ENCODE measurements at regions not wholly inside any gene's neighbourhood (a gene's known extent, or its start where the extent isn't known, plus 50 kb on each side); places are given as distances from the start of the nearest gene placed in this dataset.
"Not testable (repeated sequence)": the region's sequence is repeated elsewhere in the genome, so short reads cannot be mapped to it uniquely, and the experiment has no call there.

GRCh38 chr2:117378653-117379052 lies 435.8 kb upstream of the DDX18 start:
- no peak overlapping the region for H3K27ac Mint-ChIP-seq

GRCh38 chr2:117379928-117380327 lies 434.6 kb upstream of the DDX18 start:
- intact Hi-C loops (cut with micrococcal nuclease): no loop called here
- no peak for DNase-seq
- no peak overlapping the region for H3K4me3 Mint-ChIP-seq
- no peaks in the 10 kb centered on the region for H3K4me1 Mint-ChIP-seq
- no peaks in the 10 kb centered on the region for H3K27me3 Mint-ChIP-seq
- peaks cover 4% of the 10 kb centered on the region for H3K9me3 Mint-ChIP-seq
- no peaks in the 10 kb centered on the region for H3K36me3 Mint-ChIP-seq (ENCODE audit: low read depth)
- H3K27ac Mint-ChIP-seq: no peak overlapping the region

More at GRCh38 chr2:117378653-117379052, 435.8 kb upstream of the DDX18 start:
- H3K9me3 Mint-ChIP-seq: no peaks in the 10 kb centered on the region
- H3K4me3 Mint-ChIP-seq: no peak overlapping the region
- DNase-seq: no peak
- no peaks in the 10 kb centered on the region for H3K27me3 Mint-ChIP-seq
- H3K36me3 Mint-ChIP-seq (ENCODE audit: low read depth): no peaks in the 10 kb centered on the region
- intact Hi-C loops (cut with micrococcal nuclease): no loop called here
- no peaks in the 10 kb centered on the region for H3K4me1 Mint-ChIP-seq

GRCh38 chr2:117383997-117384396 lies 430.5 kb upstream of the DDX18 start:
- DNase-seq; H3K27me3 Mint-ChIP-seq; intact Hi-C loops (cut with micrococcal nuclease); H3K27ac Mint-ChIP-seq; H3K36me3 Mint-ChIP-seq (ENCODE audit: low read depth); H3K4me3 Mint-ChIP-seq; H3K4me1 Mint-ChIP-seq; H3K9me3 Mint-ChIP-seq: not testable (repeated sequence)

GRCh38 chr2:117396161-117396560 lies 418.3 kb upstream of the DDX18 start:
- Mint-ChIP-seq H3K9me3 (no peaks in the 10 kb centered on the region), H3K4me1 (no peaks in the 10 kb centered on the region), H3K27me3 (no peaks in the 10 kb centered on the region), H3K4me3 (no peak overlapping the region), H3K36me3 (ENCODE audit: low read depth) (no peaks in the 10 kb centered on the region), H3K27ac (no peak overlapping the region)
- DNase-seq: no peak
- intact Hi-C loops (cut with micrococcal nuclease): no loop called here

- H3K27me3 Mint-ChIP-seq: no peaks in the 10 kb centered on the region
- DNase-seq: no peak
- no peaks in the 10 kb centered on the region for H3K4me1 Mint-ChIP-seq
- intact Hi-C loops (cut with micrococcal nuclease): no loop called here
- H3K9me3 Mint-ChIP-seq: peaks cover 4% of the 10 kb centered on the region
- H3K36me3 Mint-ChIP-seq (ENCODE audit: low read depth): no peaks in the 10 kb centered on the region
- H3K27ac Mint-ChIP-seq: no peak overlapping the region
- no peak overlapping the region for H3K4me3 Mint-ChIP-seq
Observed at GRCh38 chr2:117401582-117401981, 412.9 kb upstream of the DDX18 start.

- intact Hi-C loops (cut with micrococcal nuclease): no loop called here
- DNase-seq: no peak
- Mint-ChIP-seq H3K27ac (no peak overlapping the region), H3K9me3 (peaks cover 4% of the 10 kb centered on the region), H3K4me1 (no peaks in the 10 kb centered on the region), H3K27me3 (no peaks in the 10 kb centered on the region), H3K4me3 (no peak overlapping the region), H3K36me3 (ENCODE audit: low read depth) (no peaks in the 10 kb centered on the region)
Observed at GRCh38 chr2:117406443-117406842, 408.0 kb upstream of the DDX18 start.

GRCh38 chr2:117407746-117408145 lies 406.7 kb upstream of the DDX18 start:
- DNase-seq: no peak
- H3K4me1 Mint-ChIP-seq: no peaks in the 10 kb centered on the region
- no peaks in the 10 kb centered on the region for H3K27me3 Mint-ChIP-seq
- H3K36me3 Mint-ChIP-seq (ENCODE audit: low read depth): no peaks in the 10 kb centered on the region
- H3K9me3 Mint-ChIP-seq: peaks cover 4% of the 10 kb centered on the region
- intact Hi-C loops (cut with micrococcal nuclease): no loop called here
- no peak overlapping the region for H3K27ac Mint-ChIP-seq
- no peak overlapping the region for H3K4me3 Mint-ChIP-seq

GRCh38 chr2:117409443-117409842 lies 405.0 kb upstream of the DDX18 start:
- Mint-ChIP-seq H3K27me3 (no peaks in the 10 kb centered on the region), H3K9me3 (peaks cover 4% of the 10 kb centered on the region), H3K4me1 (no peaks in the 10 kb centered on the region), H3K36me3 (ENCODE audit: low read depth) (no peaks in the 10 kb centered on the region), H3K27ac (no peak overlapping the region), H3K4me3 (no peak overlapping the region)
- no peak for DNase-seq
- intact Hi-C loops (cut with micrococcal nuclease): no loop called here

- Mint-ChIP-seq H3K9me3 (no peaks in the 10 kb centered on the region), H3K4me1 (no peaks in the 10 kb centered on the region), H3K4me3 (no peak overlapping the region), H3K36me3 (ENCODE audit: low read depth) (no peaks in the 10 kb centered on the region), H3K27me3 (no peaks in the 10 kb centered on the region), H3K27ac (no peak overlapping the region)
- no peak for DNase-seq
- intact Hi-C loops (cut with micrococcal nuclease): no loop called here
Observed at GRCh38 chr2:117411983-117412382, 402.5 kb upstream of the DDX18 start.

- Mint-ChIP-seq H3K4me1 (no peaks in the 10 kb centered on the region), H3K27me3 (no peaks in the 10 kb centered on the region), H3K27ac (no peak overlapping the region), H3K9me3 (no peaks in the 10 kb centered on the region), H3K36me3 (ENCODE audit: low read depth) (no peaks in the 10 kb centered on the region), H3K4me3 (no peak overlapping the region)
- intact Hi-C loops (cut with micrococcal nuclease): no loop called here
- no peak for DNase-seq
Observed at GRCh38 chr2:117432746-117433145, 381.7 kb upstream of the DDX18 start.

- no peaks in the 10 kb centered on the region for H3K36me3 Mint-ChIP-seq (ENCODE audit: low read depth)
- H3K27me3 Mint-ChIP-seq: no peaks in the 10 kb centered on the region
- H3K27ac Mint-ChIP-seq: no peak overlapping the region
- no peak overlapping the region for H3K4me3 Mint-ChIP-seq
- no peak for DNase-seq
- no peaks in the 10 kb centered on the region for H3K4me1 Mint-ChIP-seq
- intact Hi-C loops (cut with micrococcal nuclease): no loop called here
- no peaks in the 10 kb centered on the region for H3K9me3 Mint-ChIP-seq
Observed at GRCh38 chr2:117436697-117437096, 377.8 kb upstream of the DDX18 start.

GRCh38 chr2:117470311-117471095 lies 344.0 kb upstream of the DDX18 start:
- Mint-ChIP-seq H3K4me3 (no peak overlapping the region), H3K27me3 (no peaks in the 10 kb centered on the region), H3K27ac (no peak overlapping the region), H3K9me3 (peaks cover 4% of the 10 kb centered on the region), H3K36me3 (ENCODE audit: low read depth) (no peaks in the 10 kb centered on the region), H3K4me1 (no peaks in the 10 kb centered on the region)
- peak; percentile 69 for DNase-seq
- intact Hi-C loops (cut with micrococcal nuclease): loop anchor here (10.0 kb wide), 1 partner anchor 314 kb away; no protein-coding TSS in a partner anchor

- DNase-seq: no peak
- Mint-ChIP-seq H3K27me3 (no peaks in the 10 kb centered on the region), H3K27ac (no peak overlapping the region), H3K4me3 (no peak overlapping the region), H3K36me3 (ENCODE audit: low read depth) (no peaks in the 10 kb centered on the region), H3K9me3 (peaks cover 2% of the 10 kb centered on the region), H3K4me1 (no peaks in the 10 kb centered on the region)
- intact Hi-C loops (cut with micrococcal nuclease): no loop called here
Observed at GRCh38 chr2:117481608-117482007, 332.9 kb upstream of the DDX18 start.

GRCh38 chr2:117485588-117485987 lies 328.9 kb upstream of the DDX18 start:
- Mint-ChIP-seq H3K4me1 (no peaks in the 10 kb centered on the region), H3K27ac (no peak overlapping the region), H3K4me3 (no peak overlapping the region), H3K9me3 (no peaks in the 10 kb centered on the region), H3K27me3 (no peaks in the 10 kb centered on the region), H3K36me3 (ENCODE audit: low read depth) (no peaks in the 10 kb centered on the region)
- intact Hi-C loops (cut with micrococcal nuclease): no loop called here
- no peak for DNase-seq

GRCh38 chr2:117486081-117486480 lies 328.4 kb upstream of the DDX18 start:
- no peak for DNase-seq
- intact Hi-C loops (cut with micrococcal nuclease): no loop called here
- H3K27me3 Mint-ChIP-seq: no peaks in the 10 kb centered on the region
- no peaks in the 10 kb centered on the region for H3K4me1 Mint-ChIP-seq
- H3K27ac Mint-ChIP-seq: no peak overlapping the region
- H3K9me3 Mint-ChIP-seq: no peaks in the 10 kb centered on the region
- H3K4me3 Mint-ChIP-seq: no peak overlapping the region
- no peaks in the 10 kb centered on the region for H3K36me3 Mint-ChIP-seq (ENCODE audit: low read depth)

Data from activated CD4-positive, alpha-beta T cell treated with anti-CD3 and anti-CD28 coated beads, Interleukin-2, amount 10 ng/mL, durations not matched to agents 24 days and 14 days (primary cell).